Cardiac septum (tissue), 1 donor: ENCODE measurements at regions not wholly inside any gene's neighbourhood (a gene's known extent, or its start where the extent isn't known, plus 50 kb on each side); places are given as distances from the start of the nearest gene placed in this dataset.
"Not testable (repeated sequence)": the region's sequence is repeated elsewhere in the genome, so short reads cannot be mapped to it uniquely, and the experiment has no call there.

Source experiments
- DNase-seq: peaks from one replicate; pipeline ENCODE4 v3.0.0-alpha.2; 2020; ENCODE audit warnings: low spot score
- intact Hi-C: fragments of 100-400 bp; cut with DNase I; formaldehyde crosslinking; loops from one replicate; pipeline ENCODE4 v1.14.0; 2022
- donor health status: DM: no; HTN: no; CAD: no.

DNA sequence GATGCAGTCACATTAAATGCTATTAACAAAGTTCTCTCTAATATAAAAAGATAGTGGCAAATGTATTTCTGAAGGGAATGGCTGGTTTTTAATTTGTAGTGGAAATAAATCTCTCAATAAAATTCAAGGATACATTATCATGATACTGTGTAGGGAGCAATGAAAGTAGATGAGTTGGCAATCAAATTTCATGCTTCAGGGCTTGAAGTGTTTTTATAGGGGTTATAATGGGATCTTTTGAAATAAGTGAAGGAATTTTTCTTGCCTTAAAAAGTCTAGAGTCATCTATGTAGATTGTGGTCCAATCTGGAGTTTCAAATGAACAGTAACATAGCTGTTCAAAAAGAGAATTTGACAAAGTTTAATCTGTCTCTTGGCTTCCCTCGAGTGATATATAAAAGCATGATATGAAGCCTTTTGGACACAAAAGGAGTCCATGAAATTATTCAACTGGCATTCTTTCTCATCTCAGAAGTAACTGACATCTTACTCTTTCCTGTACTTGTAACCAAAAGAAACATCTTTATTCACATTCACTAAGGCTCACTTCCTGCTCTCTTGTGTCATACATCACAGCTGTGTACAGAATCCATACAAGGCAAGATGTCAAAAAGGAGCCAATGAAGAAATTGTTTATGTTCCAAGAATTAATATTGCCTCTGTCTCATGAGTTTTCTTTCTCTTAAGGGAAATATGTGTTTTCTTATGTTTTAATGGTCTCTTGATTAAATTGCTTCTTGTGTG is 591.0 kb upstream of the GJE1 start:
- intact Hi-C loops: no loop called here
- no peak for DNase-seq

- no peak for DNase-seq
- intact Hi-C loops: no loop called here
These were observed 592.5 kb upstream of the GJE1 start for GRCh38 chr6:141540207-141540606.

- intact Hi-C loops: no loop called here
- no peak for DNase-seq
These were observed 593.1 kb upstream of the GJE1 start for GRCh38 chr6:141539617-141540016.

DNA sequence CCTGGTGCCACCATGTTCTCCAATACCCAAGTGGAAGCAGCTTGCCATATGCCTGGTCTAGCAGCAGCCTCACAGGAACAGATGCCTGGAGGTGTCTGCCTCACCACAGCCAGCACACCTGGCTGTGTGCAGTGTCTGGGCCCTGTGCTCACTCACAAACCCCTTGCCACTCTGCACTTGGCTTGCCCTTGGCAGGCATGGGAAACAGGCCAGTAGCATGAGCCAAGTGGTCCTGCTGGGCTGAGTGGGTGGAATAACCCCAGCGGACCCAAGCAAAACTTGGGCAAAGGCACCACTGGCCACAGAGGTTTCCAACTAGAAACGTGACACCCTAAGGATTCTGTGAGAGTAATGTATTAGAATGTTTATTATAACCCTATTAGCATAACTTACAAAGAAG is 600.5 kb upstream of the GJE1 start:
- peak; percentile 77 for DNase-seq
- intact Hi-C loops: no loop called here

DNA sequence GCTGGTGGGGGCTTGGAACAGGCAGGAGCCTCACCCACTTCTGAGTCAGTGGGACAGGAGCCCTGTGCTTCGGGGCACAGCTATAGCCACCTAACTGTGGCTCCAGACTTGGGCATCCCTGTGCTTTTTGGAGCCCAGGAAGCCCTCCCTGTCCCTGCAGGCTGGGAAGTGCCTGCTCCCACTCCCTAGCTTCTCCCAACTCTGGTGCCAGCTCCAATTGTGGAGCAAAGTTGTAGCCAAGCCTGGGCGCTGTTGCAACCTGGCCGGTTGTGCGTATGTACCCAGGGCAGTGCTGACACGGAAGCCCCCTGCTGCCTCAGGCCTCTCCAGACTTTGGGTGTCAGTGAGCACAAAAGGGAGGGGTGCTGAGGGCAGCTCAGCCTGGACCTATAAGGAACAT is 601.7 kb upstream of the GJE1 start:
- no peak for DNase-seq
- intact Hi-C loops: no loop called here

DNA sequence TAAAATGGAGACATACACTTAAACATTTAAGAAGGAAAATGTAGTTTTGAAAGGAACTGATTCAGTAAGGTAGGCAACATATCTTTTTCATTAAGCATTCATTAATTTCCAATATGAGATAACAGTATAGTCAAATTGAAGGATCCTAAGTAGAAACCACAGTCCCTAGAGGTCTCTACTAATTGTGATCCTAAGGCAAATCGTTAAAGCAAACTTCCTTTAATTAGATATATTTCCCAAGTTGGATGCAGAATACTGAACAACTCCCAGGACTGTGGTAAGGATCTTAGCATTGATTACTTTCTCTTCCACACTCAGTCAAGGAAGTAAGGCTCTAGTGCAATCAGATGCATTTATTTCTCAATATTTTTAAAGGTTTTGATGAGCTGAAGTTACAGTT is 604.1 kb upstream of the GJE1 start:
- no peak for DNase-seq
- intact Hi-C loops: no loop called here

GRCh38 chr6:141526985-141527384 is 605.7 kb upstream of the GJE1 start:
- intact Hi-C loops: no loop called here
- no peak for DNase-seq

GRCh38 chr6:141521440-141521839 is 611.3 kb upstream of the GJE1 start:
- DNase-seq: no peak
- intact Hi-C loops: no loop called here

GRCh38 chr6:141513830-141514229 is 618.9 kb upstream of the GJE1 start:
- no peak for DNase-seq
- intact Hi-C loops: no loop called here

GRCh38 chr6:141510803-141511202 is 621.9 kb upstream of the GJE1 start:
- intact Hi-C loops: no loop called here

GRCh38 chr6:141506062-141506461 is 626.7 kb upstream of the GJE1 start:
- DNase-seq, intact Hi-C loops: not testable (repeated sequence)

More at GRCh38 chr6:141510803-141511202, 621.9 kb upstream of the GJE1 start:
- no peak for DNase-seq

- intact Hi-C loops: not testable (repeated sequence)
These were observed 628.4 kb upstream of the GJE1 start for GRCh38 chr6:141504318-141504717.

DNA sequence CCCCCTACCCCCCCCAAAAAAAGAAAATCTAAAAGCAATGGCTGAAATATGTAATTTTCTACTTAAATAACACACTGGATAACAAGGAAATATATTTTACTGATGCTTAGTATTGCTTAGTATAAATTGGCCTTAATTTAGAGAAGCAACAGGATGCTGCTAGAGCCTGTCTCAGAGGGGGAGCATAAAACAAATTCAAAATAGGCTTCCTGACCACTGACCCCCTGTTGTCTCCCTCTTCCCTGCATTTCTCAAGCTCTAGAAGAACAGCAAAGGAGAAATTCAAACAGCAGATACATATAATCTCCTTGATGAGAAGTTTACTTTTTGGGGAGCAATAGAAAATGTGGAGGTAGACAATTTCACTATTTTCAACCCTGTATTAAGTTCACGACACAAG is 631.1 kb upstream of the GJE1 start:
- DNase-seq: no peak
- intact Hi-C loops: no loop called here

More at GRCh38 chr6:141504318-141504717, 628.4 kb upstream of the GJE1 start:
- DNase-seq: not testable (repeated sequence)

- intact Hi-C loops: no loop called here
- DNase-seq: no peak
These were observed 633.7 kb upstream of the GJE1 start for GRCh38 chr6:141498977-141499376.

- intact Hi-C loops: no loop called here
- DNase-seq: no peak
These were observed 640.0 kb upstream of the GJE1 start for GRCh38 chr6:141492521-141493284.

DNA sequence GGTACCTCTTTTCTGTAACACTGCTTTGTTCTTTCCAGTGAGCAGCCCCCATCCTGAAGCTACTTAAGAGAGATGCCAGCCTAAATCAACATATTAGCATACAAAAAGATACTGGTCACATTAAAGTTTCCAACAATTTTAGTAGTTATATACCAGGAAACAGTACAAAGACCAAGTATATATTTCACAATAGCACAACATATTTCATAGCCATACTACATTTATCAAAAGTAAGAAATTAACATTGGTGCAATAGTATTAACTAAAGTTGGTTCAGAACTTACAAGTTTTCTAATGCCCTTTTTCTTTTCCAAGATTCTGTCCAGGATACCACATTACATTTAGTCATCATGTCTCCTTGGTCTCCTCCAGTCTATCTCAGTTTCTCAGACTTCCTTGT is 641.0 kb upstream of the GJE1 start:
- DNase-seq: no peak
- intact Hi-C loops: no loop called here

DNA sequence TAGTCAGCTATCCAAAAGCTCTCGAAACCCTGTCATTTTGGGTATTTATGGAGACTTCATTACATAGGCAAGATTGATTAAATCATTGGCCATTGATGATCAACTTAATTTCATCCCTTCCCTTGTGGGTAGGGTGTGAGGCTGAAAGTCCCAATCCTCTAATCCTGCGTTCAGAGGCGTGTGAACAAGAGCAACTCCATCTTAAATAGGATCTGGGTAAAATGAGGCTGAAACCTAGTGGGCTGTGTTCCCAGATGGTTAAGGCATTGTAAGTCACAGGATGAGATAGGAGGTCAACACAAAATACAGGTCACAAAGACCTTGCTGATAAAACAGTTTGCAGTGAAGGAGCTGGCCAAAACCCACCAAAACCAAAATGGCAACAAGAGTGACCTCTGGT is 641.7 kb upstream of the GJE1 start:
- DNase-seq: no peak
- intact Hi-C loops: no loop called here

GRCh38 chr6:141488488-141488887 is 644.2 kb upstream of the GJE1 start:
- no peak for DNase-seq
- intact Hi-C loops: no loop called here

DNA sequence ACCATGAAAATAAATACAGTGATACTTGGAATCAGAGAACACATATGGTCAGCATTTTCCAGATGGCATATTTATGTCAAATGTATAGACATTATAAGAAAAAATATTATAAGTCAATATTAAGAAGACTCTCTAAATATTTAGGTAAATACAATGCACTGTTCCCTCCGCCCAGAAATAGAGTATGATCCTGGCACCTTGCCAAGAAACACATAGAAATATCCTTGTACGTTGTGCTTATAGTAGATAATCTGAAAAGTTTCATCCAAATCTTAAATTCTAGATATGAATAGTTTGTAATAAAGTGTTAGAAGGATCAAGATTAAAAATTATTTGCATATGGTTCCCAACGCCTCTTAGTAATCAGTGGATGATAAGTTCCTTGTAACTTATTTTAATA is 645.8 kb upstream of the GJE1 start:
- no peak for DNase-seq
- intact Hi-C loops: no loop called here

- no peak for DNase-seq
- intact Hi-C loops: loop anchor here (5.0 kb wide), 1 partner anchor 68 kb away; no protein-coding TSS in a partner anchor
These were observed 648.0 kb upstream of the GJE1 start for GRCh38 chr6:141484711-141485110.

DNA sequence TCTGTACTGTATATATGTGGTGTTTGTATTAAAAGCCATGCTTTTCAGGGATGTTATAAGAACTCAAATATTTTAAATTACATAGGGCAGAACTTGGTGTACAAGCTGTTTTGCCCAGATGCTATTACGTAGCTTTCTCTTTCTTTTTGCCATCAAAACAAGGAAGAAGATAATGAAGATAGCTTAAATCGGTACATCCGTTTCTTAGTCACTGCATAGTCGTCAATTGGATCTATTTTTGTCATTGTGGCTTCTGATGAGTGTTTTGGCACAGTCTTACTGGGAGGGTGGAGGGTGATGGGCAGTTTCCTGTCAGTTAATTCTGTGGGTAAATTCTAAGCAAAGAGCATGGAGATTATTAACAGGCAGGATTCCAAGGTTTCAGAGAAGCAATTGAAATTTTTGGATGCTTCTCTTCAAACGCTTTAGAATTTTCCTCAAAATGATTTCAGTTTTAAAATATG is 649.1 kb upstream of the GJE1 start:
- intact Hi-C loops: loop anchor here (5.0 kb wide), 1 partner anchor 69 kb away; no protein-coding TSS in a partner anchor
- no peak for DNase-seq
